GM19372 (cell line): ENCODE measurements at regions not wholly inside any gene's neighbourhood (a gene's known extent, or its start where the extent isn't known, plus 50 kb on each side); places are given as distances from the start of the nearest gene placed in this dataset.

ENCODE experiments used
- ATAC-seq: cut with Tn5 transposase; IDR thresholded peaks from one replicate; pipeline ENCODE4 v1.9.1; 2021; ENCODE audit warnings: mild to moderate bottlenecking, low read depth, moderate library complexity; ENCODE audit not compliant: unreplicated experiment

- no peak for ATAC-seq
Measured at GRCh38 chr13:67652887-67653286, 422.8 kb upstream of the PCDH9 start.

GRCh38 chr13:67651908-67652465 lies 421.9 kb upstream of the PCDH9 start:
- ATAC-seq = no peak

GRCh38 chr13:67650471-67650870 lies 420.3 kb upstream of the PCDH9 start:
- no peak for ATAC-seq

- no peak for ATAC-seq
Measured at GRCh38 chr13:67645874-67646467, 415.8 kb upstream of the PCDH9 start.

GRCh38 chr13:67643516-67644055 lies 413.4 kb upstream of the PCDH9 start:
- ATAC-seq = no peak

- ATAC-seq = no peak
Measured at GRCh38 chr13:67642657-67643056, 412.5 kb upstream of the PCDH9 start.

- no peak for ATAC-seq
Measured at GRCh38 chr13:67635754-67636153, 405.6 kb upstream of the PCDH9 start.

GRCh38 chr13:67632590-67632989 lies 402.5 kb upstream of the PCDH9 start:
- ATAC-seq = no peak

GRCh38 chr13:67630640-67631039 lies 400.5 kb upstream of the PCDH9 start:
- ATAC-seq = no peak

- ATAC-seq = no peak
Measured at GRCh38 chr13:67623630-67624029, 393.5 kb upstream of the PCDH9 start.

- ATAC-seq = no peak
Measured at GRCh38 chr13:67620665-67621064, 390.5 kb upstream of the PCDH9 start.

- no peak for ATAC-seq
Measured at GRCh38 chr13:67619995-67620380, 389.9 kb upstream of the PCDH9 start.

- no peak for ATAC-seq
Measured at GRCh38 chr13:67619351-67619994, 389.3 kb upstream of the PCDH9 start.

GRCh38 chr13:67614579-67614978 lies 384.4 kb upstream of the PCDH9 start:
- ATAC-seq = no peak

- ATAC-seq = no peak
Measured at GRCh38 chr13:67614013-67614412, 383.9 kb upstream of the PCDH9 start.

- no peak for ATAC-seq
Measured at GRCh38 chr13:67588607-67589006, 358.5 kb upstream of the PCDH9 start.

- ATAC-seq = no peak
Measured at GRCh38 chr13:67577361-67577760, 347.2 kb upstream of the PCDH9 start.

- no peak for ATAC-seq
Measured at GRCh38 chr13:67574320-67575233, 344.4 kb upstream of the PCDH9 start.

- ATAC-seq = no peak
Measured at GRCh38 chr13:67568205-67568604, 338.1 kb upstream of the PCDH9 start.

GRCh38 chr13:67557642-67558241 lies 327.6 kb upstream of the PCDH9 start:
- no peak for ATAC-seq

- no peak for ATAC-seq
Measured at GRCh38 chr13:67557118-67557517, 327.0 kb upstream of the PCDH9 start.
